OCI-LY7 (cell line): ENCODE measurements at regions not wholly inside any gene's neighbourhood (a gene's known extent, or its start where the extent isn't known, plus 50 kb on each side); places are given as distances from the start of the nearest gene placed in this dataset.

Source experiments
- BruUV-seq: library from RNA; stranded (reverse); fragments of 400-500 nt; replicated peaks from 2 replicates; lab custom pipeline; 2021; lab: Mats Ljungman, UMichigan
- CTCF ChIA-PET: fragments of 300-600 bp; sonication (Branson Sonifier 250); formaldehyde crosslinking; loops from one replicate; lab custom pipeline; 2022; ENCODE audit warnings: antibody characterized with exemption; ENCODE audit not compliant: unreplicated experiment; lab: Charles Lee
- POLR2A ChIA-PET: fragments of 300-600 bp; sonication (Branson Sonifier 250); formaldehyde crosslinking; loops from one replicate; lab custom pipeline; 2022; ENCODE audit warnings: antibody characterized with exemption; lab: Charles Lee
- DNase-seq: peaks from one replicate; pipeline ENCODE4 v3.0.0-alpha.2; 2015; ENCODE audit warnings: low spot score
- H2AFZ ChIP-seq: fragments of 200-600 bp; sonication (generic), shearing (Covaris generic); 2 replicates; pipeline ENCODE4 v1.6.1; 2014; ENCODE audit warnings: mild to moderate bottlenecking, antibody characterized with exemption, low read length, moderate library complexity
- H3K27ac ChIP-seq: fragments of 200-600 bp; sonication (generic); 2 replicates; pipeline ENCODE4 v1.5.1; 2014; ENCODE audit warnings: mixed run types, low read depth, mild to moderate bottlenecking, moderate library complexity, low read length, inconsistent platforms; ENCODE audit not compliant: poor library complexity, severe bottlenecking
- H3K36me3 ChIP-seq: fragments of 200-600 bp; sonication (generic); 2 replicates; pipeline ENCODE4 v1.6.1; 2014; ENCODE audit warnings: mild to moderate bottlenecking, antibody characterized with exemption, low read length, moderate library complexity, mixed read lengths; ENCODE audit not compliant: insufficient read depth
- H3K4me1 ChIP-seq: fragments of 200-600 bp; sonication (generic); 2 replicates; pipeline ENCODE4 v1.5.1; 2014; ENCODE audit warnings: mild to moderate bottlenecking, low read length; ENCODE audit not compliant: insufficient read depth, poor library complexity, severe bottlenecking
- H3K4me2 ChIP-seq: fragments of 200-600 bp; sonication (generic); 2 replicates; pipeline ENCODE4 v1.6.1; 2014; ENCODE audit warnings: mild to moderate bottlenecking, low read length
- H3K4me3 ChIP-seq: fragments of 200-600 bp; sonication (generic); 2 replicates; pipeline ENCODE4 v1.5.1; 2014; ENCODE audit warnings: mild to moderate bottlenecking, low read depth, low read length; ENCODE audit not compliant: poor library complexity, severe bottlenecking
- H3K79me2 ChIP-seq: fragments of 200-600 bp; sonication (generic); 2 replicates; pipeline ENCODE4 v1.6.1; 2016; ENCODE audit warnings: low read depth, mild to moderate bottlenecking, low read length, moderate library complexity, mixed read lengths; ENCODE audit not compliant: insufficient read depth
- H3K9me2 ChIP-seq: fragments of 200-600 bp; sonication (generic); 2 replicates; pipeline ENCODE4 v1.6.1; 2016; ENCODE audit warnings: mild to moderate bottlenecking, low read length, mixed read lengths; ENCODE audit not compliant: insufficient read depth
- H3K9me3 ChIP-seq: fragments of 200-600 bp; sonication (generic); 2 replicates; pipeline ENCODE4 v1.6.1; 2014; ENCODE audit warnings: mild to moderate bottlenecking, mixed run types, low read length, mixed read lengths
- H4K20me1 ChIP-seq: fragments of 200-600 bp; sonication (generic); 2 replicates; pipeline ENCODE4 v1.6.1; 2014; ENCODE audit warnings: mild to moderate bottlenecking, antibody characterized with exemption, low read length, moderate library complexity, mixed read lengths; ENCODE audit not compliant: insufficient read depth
- CTCF ChIP-seq: fragments of 200-600 bp; sonication (generic); conservative IDR thresholded peaks from 2 replicates; pipeline ENCODE4 v1.5.1; 2014; ENCODE audit warnings: mild to moderate bottlenecking, antibody characterized with exemption, low read length, moderate library complexity, mixed read lengths
- EZH2phosphoT487 ChIP-seq: fragments of 200-600 bp; sonication (generic); IDR thresholded peaks from 2 replicates; pipeline ENCODE4 v1.6.1; 2018; ENCODE audit warnings: low read depth, borderline replicate concordance, mild to moderate bottlenecking, mixed run types, antibody characterized with exemption, low read length, moderate library complexity, mixed read lengths
- intact Hi-C: fragments of 100-400 bp; cut with micrococcal nuclease; formaldehyde crosslinking; loops from one replicate; pipeline ENCODE4 v1.10.0; 2022; ENCODE audit not compliant: unreplicated experiment

- no peak for TF ChIP-seq CTCF
- TF ChIP-seq EZH2phosphoT487: no peak
- H3K4me3 ChIP-seq: no peak overlapping the region
- ChIA-PET POLR2A (interaction anchor here (0.5 kb wide), 1 partner anchor 17 kb away, joined by 3 read pairs; no protein-coding TSS in a partner anchor), CTCF (no interaction called here)
- H3K4me2 ChIP-seq: no peak overlapping the region
- H3K9me2 ChIP-seq: no peaks in the 10 kb centered on the region
- no peaks in the 10 kb centered on the region for H4K20me1 ChIP-seq
- no peak overlapping the region for H3K27ac ChIP-seq
- no peak for DNase-seq
- no peaks in the 10 kb centered on the region for H3K36me3 ChIP-seq
- no peaks in the 10 kb centered on the region for H3K4me1 ChIP-seq
- intact Hi-C loops: no loop called here
- H3K9me3 ChIP-seq: no peaks in the 10 kb centered on the region
- no peak overlapping the region for H2AFZ ChIP-seq
- H3K79me2 ChIP-seq: no peaks in the 10 kb centered on the region
- no TSS peak for BruUV-seq
These were observed 275.2 kb downstream of the DSEL start for GRCh38 chr18:67241299-67241698.

GRCh38 chr18:67239826-67240225 lies 276.7 kb downstream of the DSEL start:
- no peak for TF ChIP-seq EZH2phosphoT487
- TF ChIP-seq CTCF: no peak
- H4K20me1 ChIP-seq: no peaks in the 10 kb centered on the region
- no peaks in the 10 kb centered on the region for H3K36me3 ChIP-seq
- H3K9me3 ChIP-seq: no peaks in the 10 kb centered on the region
- CTCF ChIA-PET: no interaction called here
- H3K4me3 ChIP-seq: no peak overlapping the region
- POLR2A ChIA-PET: no interaction called here
- H3K9me2 ChIP-seq: no peaks in the 10 kb centered on the region
- H2AFZ ChIP-seq: no peak overlapping the region
- no peaks in the 10 kb centered on the region for H3K79me2 ChIP-seq
- no TSS peak for BruUV-seq
- H3K27ac ChIP-seq: no peak overlapping the region
- DNase-seq: no peak
- no peaks in the 10 kb centered on the region for H3K4me1 ChIP-seq
- intact Hi-C loops: no loop called here
- no peak overlapping the region for H3K4me2 ChIP-seq

DNA sequence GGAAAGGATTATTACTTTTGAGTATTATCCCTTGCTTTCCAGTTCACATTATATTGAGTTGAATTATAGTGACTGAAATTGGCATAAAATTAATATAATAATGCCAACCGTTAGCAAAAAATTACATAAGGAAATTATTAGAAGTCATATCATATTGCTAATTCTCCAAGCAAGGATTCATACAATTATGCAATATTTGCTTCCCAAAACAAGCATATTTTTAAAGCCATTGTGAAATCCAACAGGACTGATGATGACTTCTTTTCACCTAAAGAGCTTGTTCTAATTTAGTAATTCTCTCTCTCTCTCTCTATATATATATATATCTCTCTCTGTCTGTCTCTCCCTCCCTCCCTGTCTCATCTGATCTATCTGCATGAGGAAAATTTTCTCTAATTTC lies 283.5 kb downstream of the DSEL start:
- H4K20me1 ChIP-seq: no peaks in the 10 kb centered on the region
- intact Hi-C loops: no loop called here
- H3K27ac ChIP-seq: no peak overlapping the region
- TF ChIP-seq CTCF (no peak), EZH2phosphoT487 (no peak)
- ChIA-PET POLR2A (no interaction called here), CTCF (no interaction called here)
- no peaks in the 10 kb centered on the region for H3K79me2 ChIP-seq
- H2AFZ ChIP-seq: no peak overlapping the region
- no peaks in the 10 kb centered on the region for H3K9me3 ChIP-seq
- H3K4me1 ChIP-seq: no peaks in the 10 kb centered on the region
- no peak overlapping the region for H3K4me2 ChIP-seq
- DNase-seq: no peak
- no peaks in the 10 kb centered on the region for H3K36me3 ChIP-seq
- no peaks in the 10 kb centered on the region for H3K9me2 ChIP-seq
- BruUV-seq: no TSS peak
- H3K4me3 ChIP-seq: no peak overlapping the region
